Right hindlimb (tissue), 1 donor: ENCODE measurements at regions not wholly inside any gene's neighbourhood (a gene's known extent, or its start where the extent isn't known, plus 50 kb on each side); places are given as distances from the start of the nearest gene placed in this dataset.

Experiments used
- DNase-seq: peaks from one replicate; pipeline ENCODE4 v3.0.0-alpha.2; 2018

GRCh38 chr9:24488896-24489295, 56.8 kb downstream of the IZUMO3 start:
- DNase-seq = no peak

DNA sequence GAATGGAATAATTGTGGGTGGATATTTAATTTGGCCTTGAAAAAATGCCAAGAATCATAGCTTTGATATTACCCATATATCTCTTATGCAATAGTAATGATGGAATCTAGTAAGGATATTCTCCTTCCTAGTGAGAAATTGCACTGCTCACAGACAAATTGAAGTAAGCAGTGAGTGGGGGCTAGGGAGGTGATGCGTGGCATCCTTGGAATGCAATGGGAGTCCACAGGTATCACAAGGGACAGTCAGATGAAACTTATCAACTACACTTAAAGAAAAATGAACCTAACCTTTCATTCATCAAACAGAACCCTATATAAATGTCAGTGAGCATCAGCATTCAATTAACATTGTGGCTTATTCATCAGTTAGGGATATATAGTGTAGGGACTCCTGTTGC, 57.8 kb downstream of the IZUMO3 start:
- DNase-seq = no peak

DNA sequence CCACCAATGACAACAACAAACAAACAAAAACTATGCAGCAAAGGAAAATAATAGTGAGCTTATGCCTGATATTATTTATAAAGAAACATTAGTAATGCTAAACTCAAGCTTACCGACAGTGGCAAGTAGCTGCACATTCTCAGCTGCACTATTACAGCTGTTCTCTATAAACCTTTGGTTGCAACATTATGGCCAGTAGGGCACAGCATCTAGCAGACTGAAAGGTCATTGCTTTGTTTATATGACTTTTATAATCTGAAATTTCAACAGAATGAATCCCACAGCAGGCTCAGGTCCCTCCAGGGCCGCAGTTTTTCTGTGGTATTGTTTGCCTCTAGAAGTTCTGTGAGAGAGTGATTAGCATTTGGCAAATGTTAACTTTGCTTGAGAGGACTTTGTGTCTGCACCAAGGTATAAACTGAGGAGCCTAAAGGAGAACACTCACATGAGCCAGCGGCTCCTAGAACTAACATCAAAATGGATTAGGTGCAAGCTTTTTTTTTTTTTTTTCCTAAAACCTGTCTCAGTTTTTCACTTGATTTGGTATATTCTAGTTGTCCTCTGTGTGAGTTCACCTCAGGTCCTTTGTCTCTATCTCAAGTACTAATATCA, 58.3 kb downstream of the IZUMO3 start:
- DNase-seq = no peak

DNA sequence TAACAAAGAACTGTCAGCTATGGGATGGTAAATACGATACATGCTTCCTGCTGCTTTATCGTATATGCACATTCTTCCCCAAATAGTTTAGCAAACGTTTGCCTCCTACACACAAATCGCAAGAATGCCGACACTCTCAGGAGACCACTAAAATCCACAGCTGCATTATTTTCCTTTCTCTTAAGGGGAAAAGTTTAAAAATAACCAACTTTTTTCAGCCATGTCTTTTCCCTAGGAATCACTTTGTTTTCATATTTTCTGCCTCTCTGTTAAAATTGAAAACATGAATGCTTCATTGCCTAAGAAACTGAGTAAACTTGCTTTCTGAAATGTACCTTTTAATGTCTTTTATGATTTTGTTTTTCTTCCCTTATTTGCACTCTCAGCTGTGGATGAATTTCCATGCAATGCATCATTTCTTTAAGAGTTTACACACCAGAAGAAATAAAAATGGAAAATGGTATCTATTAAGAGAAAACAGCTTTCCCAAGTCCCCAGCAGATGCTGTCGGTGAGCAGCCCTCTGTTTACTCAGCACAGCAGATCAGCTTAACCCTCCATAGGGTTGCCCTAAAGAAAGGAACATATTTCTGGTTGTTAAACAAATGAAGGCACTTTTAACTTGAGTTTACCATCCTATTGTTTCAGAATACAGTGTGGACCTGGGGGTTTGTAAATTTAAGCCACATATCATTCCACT, 66.2 kb downstream of the IZUMO3 start:
- DNase-seq = peak; percentile 67

GRCh38 chr9:24464319-24464951, 81.3 kb downstream of the IZUMO3 start:
- no peak for DNase-seq

DNA sequence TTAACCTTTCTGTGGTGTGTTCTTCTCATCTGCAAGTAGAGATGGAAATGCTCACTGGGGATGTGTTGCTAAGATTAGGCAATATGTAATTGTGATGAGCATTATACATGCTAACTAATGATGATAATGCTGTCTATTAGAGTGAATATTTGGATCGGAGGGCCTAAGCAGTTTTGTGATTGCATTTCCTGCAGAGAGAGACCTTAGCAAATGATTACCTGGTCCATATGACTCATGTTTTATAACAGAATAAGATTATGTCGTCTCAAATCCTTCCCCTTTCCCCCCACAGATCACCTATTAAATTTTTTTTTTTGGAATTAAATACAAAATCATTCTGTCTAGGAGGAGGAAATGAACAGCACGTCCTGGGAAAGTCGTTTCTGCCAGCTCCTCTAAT, 82.7 kb downstream of the IZUMO3 start:
- no peak for DNase-seq

DNA sequence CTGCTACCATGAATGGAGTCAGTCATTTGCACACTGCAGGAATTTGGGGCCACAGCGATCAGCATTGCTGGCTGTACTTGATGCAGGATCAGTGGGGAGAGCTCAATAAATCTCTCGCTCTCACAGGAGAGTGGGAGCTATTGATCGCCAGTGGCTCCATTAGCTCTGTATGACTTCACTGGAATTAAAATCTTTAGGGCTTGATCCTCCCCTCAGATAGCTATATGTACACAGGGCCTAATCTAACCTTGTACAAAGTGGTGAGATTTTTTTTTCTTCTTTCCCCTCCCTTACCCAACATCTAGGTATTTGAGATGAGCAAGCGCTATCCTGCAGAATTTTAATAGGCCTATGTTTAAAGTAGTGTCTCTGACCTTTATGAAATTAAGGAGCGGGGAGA, 84.9 kb downstream of the IZUMO3 start:
- DNase-seq = no peak

GRCh38 chr9:24459953-24460352, 85.7 kb downstream of the IZUMO3 start:
- no peak for DNase-seq

DNA sequence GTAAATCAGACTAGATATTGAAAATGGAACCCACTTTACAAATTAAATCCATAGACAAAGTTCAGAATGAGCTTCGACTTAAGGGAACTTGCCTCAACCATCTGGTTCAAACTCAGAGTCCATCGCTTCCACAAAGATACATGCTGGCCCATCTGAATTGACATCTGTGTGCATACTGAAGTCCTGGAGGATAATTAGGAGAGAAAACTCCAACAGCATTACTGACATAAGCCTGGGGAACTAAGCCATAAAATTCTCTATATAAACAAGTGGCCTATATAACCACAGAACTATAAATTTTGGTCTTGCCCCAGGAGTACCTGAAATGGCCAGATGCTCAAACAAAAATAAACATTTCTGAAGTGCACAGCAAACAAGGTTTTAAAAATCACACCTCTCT, 94.4 kb downstream of the IZUMO3 start:
- DNase-seq = no peak

- DNase-seq = no peak
These were observed 95.7 kb downstream of the IZUMO3 start for GRCh38 chr9:24449976-24450375.

GRCh38 chr9:24439456-24439855, 106.2 kb downstream of the IZUMO3 start:
- no peak for DNase-seq

DNA sequence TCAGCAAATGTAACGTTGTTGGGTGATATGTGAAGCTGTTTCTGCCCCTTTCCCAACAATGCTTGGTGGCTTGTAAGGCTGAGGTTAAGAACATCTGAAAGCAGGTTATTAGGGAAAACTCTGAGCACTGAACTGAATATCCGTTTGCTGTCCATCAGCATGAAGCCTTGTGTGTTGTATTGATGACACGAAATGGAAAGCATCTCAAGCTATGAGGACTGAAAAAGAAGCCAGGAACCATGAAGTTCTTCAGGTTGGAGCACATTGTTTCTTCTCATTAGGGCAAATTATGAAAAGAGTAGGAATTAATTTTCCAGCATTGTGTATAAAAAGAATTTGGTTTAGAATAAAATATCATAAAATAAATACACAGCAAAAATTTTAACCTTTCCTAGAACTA, 106.8 kb downstream of the IZUMO3 start:
- DNase-seq = no peak

GRCh38 chr9:24436761-24437160, 108.9 kb downstream of the IZUMO3 start:
- DNase-seq = no peak

- DNase-seq = no peak
These were observed 111.5 kb downstream of the IZUMO3 start for GRCh38 chr9:24434183-24434582.

GRCh38 chr9:24416136-24416535, 129.6 kb downstream of the IZUMO3 start:
- no peak for DNase-seq

DNA sequence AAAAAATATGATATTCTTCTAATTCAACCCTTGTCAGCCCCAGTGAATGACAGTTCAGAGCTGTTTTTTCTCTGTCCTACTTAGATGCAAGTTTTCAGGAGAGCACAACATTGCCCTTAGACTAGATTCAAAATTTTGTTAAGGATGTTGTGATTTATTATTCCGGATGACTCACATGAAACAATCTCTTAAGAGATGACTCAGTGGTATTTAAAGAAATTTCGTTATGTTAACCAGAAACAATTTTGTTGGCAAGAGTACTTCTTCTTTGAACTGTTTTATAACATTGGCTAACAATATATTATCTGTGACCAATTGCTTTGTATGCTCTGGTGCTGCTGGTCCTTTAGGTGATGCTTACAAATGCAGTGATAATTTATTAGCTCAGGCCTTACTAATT, 132.0 kb downstream of the IZUMO3 start:
- no peak for DNase-seq

DNA sequence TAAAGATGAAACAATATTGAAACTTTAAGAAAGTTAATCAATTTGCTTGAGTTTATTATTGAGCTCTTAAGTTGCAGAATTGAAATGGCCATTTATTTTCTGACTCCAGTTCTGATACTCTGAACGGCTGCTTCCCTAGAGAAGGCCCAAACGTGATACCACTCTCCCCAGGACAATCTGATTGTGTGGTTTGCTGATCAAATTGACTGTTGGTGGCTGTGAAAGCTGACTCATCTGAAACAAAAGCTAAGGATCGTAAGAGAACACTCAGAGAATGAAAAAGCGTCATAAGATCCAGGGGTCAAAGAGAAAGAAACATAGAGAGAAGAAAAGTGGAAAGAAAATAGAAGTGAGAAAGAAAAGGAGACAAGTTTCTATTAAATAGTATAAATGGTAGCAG, 147.2 kb downstream of the IZUMO3 start:
- DNase-seq = no peak

GRCh38 chr9:24391095-24391494, 154.6 kb downstream of the IZUMO3 start:
- DNase-seq = no peak

DNA sequence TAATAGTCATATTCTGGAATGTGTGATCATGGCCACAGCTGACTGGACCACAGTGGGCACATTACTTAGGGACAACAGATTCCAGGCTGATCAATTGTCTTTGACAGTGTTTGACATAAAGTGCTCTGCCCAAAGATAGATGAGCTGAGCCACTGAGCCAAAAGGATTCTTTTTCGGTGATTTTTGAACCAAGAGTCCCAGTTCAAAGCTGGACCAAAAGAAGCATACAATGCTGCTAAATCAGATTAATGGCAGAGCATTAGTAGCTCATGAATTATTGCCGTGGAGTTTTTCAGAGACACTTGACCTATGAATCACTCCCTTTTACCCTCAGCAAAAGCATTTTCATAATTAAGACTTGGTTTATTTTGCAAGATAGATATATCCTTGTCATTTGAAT, 160.6 kb downstream of the IZUMO3 start:
- DNase-seq = no peak

DNA sequence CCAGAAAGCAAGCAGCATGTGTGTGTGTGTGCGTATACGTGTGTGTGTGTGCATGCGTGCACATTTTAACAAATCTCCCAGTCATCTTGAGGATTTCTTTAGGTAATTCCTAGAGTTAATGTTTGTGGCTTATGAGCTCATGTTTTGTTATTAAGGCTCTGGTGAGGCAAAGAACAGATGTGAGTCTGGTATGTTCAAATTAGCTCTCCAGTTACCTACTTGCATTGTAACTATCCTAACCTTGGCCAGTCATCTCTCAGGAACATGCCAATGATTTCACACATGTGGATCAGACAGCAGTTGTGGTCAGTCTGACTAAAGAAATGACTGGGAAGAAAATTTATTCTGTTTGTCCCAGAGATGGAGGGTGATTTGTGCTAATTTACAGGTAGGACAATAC, 163.1 kb downstream of the IZUMO3 start:
- no peak for DNase-seq

DNA sequence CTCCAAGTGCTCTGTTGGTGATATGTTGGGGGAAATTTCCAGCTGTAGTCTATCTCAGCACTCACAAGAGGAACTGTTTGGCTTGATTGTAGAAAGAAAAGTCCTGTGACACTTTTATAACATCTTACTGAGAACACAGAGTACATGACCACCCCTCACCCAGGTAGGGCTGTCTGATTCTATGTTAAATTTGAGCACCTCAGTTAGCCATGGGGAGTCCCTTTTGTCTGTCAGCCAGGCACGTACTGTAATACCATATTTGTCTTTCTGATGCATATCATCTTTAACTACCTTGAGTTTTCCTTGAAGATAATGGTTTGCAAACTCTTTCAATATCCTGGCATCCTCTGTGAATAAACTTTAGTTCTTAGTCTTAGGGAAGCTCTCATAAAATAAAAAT, 164.5 kb downstream of the IZUMO3 start:
- no peak for DNase-seq

GRCh38 chr9:24359046-24359445, 186.7 kb downstream of the IZUMO3 start:
- no peak for DNase-seq

- DNase-seq = no peak
These were observed 193.7 kb downstream of the IZUMO3 start for GRCh38 chr9:24351973-24352372.

DNA sequence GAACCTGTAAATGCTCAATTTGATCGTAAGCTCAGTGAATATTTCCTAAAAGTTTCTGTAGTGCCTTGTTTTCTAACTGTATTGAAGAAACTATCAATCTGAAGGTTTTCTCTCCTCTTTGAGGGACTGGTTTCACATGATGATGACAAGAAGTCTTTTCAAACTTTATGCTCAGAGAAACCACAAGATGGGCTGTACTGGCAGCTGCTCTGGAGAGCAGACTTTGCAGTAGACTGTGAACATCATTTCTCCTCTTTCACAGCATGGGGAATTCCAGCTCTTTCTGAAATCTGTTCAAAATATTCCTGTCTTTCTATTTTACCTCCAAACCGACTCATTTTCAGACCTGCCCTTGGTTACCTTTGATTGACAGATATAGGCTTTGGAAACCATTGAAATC, 194.4 kb downstream of the IZUMO3 start:
- DNase-seq = no peak

GRCh38 chr9:24342457-24342856, 203.2 kb downstream of the IZUMO3 start:
- DNase-seq = no peak
